Uterus (tissue), 2 donors: ENCODE measurements at regions not wholly inside any gene's neighbourhood (a gene's known extent, or its start where the extent isn't known, plus 50 kb on each side); places are given as distances from the start of the nearest gene placed in this dataset.

Experiments used
- POLR2A ChIP-seq, 2 donors: fragments of 450-650 bp; IDR thresholded peaks; one replicate each; pipeline ENCODE4 v1.6.1; 2016; ENCODE audit warnings: antibody characterized with exemption in 2 of 2, mild to moderate bottlenecking in 1 of 2, moderate library complexity in 1 of 2
- TF ChIP-seq, protein P1 (sequence below), 4 experiments: fragments of 200-600 bp in 2 of 4; fragments of 450-650 bp in 2 of 4; sonication (generic) in 2 of 4; IDR thresholded peaks; one replicate each; pipeline ENCODE4 v1.5.1; 2016 to 2019; ENCODE audit warnings: antibody characterized with exemption in 4 of 4, mild to moderate bottlenecking in 2 of 4, moderate library complexity in 1 of 4

DNA sequence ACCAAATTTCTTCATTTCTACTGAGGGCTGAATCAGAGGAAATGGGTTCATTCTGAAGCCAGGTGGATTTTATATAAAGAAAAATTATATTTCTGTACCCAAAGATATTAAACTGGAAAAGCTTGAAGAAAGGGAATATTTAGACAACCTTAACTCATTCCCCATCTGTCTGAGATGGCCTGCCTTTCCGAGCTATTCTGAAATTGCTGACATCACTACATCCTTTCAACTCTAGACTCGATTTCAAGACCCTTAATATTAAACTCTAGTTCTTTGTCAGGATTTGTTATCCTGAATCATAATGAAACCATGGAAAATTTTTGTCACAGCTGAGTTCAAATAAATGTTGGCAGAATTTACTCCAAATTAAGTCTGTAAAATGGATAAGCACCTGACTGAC, 818.5 kb upstream of the SEMA6A start:
- TF ChIP-seq, protein P1, sequence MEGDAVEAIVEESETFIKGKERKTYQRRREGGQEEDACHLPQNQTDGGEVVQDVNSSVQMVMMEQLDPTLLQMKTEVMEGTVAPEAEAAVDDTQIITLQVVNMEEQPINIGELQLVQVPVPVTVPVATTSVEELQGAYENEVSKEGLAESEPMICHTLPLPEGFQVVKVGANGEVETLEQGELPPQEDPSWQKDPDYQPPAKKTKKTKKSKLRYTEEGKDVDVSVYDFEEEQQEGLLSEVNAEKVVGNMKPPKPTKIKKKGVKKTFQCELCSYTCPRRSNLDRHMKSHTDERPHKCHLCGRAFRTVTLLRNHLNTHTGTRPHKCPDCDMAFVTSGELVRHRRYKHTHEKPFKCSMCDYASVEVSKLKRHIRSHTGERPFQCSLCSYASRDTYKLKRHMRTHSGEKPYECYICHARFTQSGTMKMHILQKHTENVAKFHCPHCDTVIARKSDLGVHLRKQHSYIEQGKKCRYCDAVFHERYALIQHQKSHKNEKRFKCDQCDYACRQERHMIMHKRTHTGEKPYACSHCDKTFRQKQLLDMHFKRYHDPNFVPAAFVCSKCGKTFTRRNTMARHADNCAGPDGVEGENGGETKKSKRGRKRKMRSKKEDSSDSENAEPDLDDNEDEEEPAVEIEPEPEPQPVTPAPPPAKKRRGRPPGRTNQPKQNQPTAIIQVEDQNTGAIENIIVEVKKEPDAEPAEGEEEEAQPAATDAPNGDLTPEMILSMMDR (IDR thresholded peaks at IDR 0.05): no peak
- TF ChIP-seq POLR2A (IDR thresholded peaks at IDR 0.05): no peak
